ENCODE measurements at regions not wholly inside any gene's neighbourhood (a gene's known extent, or its start where the extent isn't known, plus 50 kb on each side); places are given as distances from the start of the nearest gene placed in this dataset.

GRCh38 chr5:98510143-98510985, 263.1 kb upstream of the RGMB start:
- TF ChIP-seq CTCF (IDR thresholded peaks at IDR 0.05) (no peak), TCF7 (CRISPR knock-in tag; IDR thresholded peaks at IDR 0.05; ENCODE audit: low read depth) (no peak), USF1 (CRISPR knock-in tag; IDR thresholded peaks at IDR 0.05) (no peak), ZNF121 (CRISPR knock-in tag; IDR thresholded peaks at IDR 0.05) (no peak), MAX (CRISPR knock-in tag; IDR thresholded peaks at IDR 0.05) (no peak), USF2 (CRISPR knock-in tag; IDR thresholded peaks at IDR 0.05) (no peak), TP53 (CRISPR knock-in tag; IDR thresholded peaks at IDR 0.05) (no peak), KAT7 (CRISPR knock-in tag; IDR thresholded peaks at IDR 0.05; ENCODE audit: borderline replicate concordance) (no peak), ZBTB43 (CRISPR knock-in tag; IDR thresholded peaks at IDR 0.05) (no peak), FOXJ3 (CRISPR knock-in tag; IDR thresholded peaks at IDR 0.05; ENCODE audit: borderline replicate concordance) (no peak), SMAD3 (CRISPR knock-in tag; IDR thresholded peaks at IDR 0.05; ENCODE audit: borderline replicate concordance) (no peak), NR3C1 (CRISPR knock-in tag; conservative IDR thresholded peaks at IDR 0.05; ENCODE audit: low read depth) (no peak), E2F1 (CRISPR knock-in tag; IDR thresholded peaks at IDR 0.05) (no peak), ATF3 (CRISPR knock-in tag; conservative IDR thresholded peaks at IDR 0.05) (no peak)

Data from WTC11 (cell line).